GM18502 (cell line): ENCODE measurements at regions not wholly inside any gene's neighbourhood (a gene's known extent, or its start where the extent isn't known, plus 50 kb on each side); places are given as distances from the start of the nearest gene placed in this dataset.
"Not testable (repeated sequence)": the region's sequence is repeated elsewhere in the genome, so short reads cannot be mapped to it uniquely, and the experiment has no call there.

Experiments used
- ATAC-seq: cut with Tn5 transposase; IDR thresholded peaks from one replicate; pipeline ENCODE4 v1.9.1; 2021; ENCODE audit warnings: mild to moderate bottlenecking; ENCODE audit not compliant: unreplicated experiment, poor library complexity

DNA sequence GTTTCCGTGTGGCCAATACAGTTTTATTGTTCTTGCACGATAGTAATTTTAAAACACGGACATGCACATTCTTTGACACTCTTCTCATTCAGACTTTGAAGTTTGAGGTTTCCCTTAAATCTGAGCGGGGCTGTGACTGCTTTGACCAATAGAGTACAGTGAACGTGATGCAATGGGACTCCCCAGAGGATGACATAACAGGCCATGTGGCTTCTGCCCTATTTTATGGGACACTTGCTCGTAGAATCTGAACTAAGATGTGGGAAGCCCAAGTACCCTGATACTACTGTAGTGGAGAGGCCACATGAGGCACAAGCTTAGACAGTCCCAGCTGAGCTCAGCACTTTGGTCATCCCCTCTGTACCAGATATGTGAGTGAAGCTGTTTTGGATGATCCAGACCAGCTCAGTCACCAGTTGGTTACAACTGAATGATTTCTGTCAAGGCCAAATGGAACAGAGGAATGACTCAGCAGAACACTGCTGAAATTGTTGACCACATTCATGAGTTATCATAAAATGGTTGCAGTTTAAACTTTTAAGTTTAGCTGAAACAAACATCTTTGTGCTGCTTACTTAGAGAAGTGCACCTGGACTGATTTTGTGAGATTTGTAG, 279.4 kb downstream of the RFPL4B start:
- ATAC-seq = peak; percentile 95

DNA sequence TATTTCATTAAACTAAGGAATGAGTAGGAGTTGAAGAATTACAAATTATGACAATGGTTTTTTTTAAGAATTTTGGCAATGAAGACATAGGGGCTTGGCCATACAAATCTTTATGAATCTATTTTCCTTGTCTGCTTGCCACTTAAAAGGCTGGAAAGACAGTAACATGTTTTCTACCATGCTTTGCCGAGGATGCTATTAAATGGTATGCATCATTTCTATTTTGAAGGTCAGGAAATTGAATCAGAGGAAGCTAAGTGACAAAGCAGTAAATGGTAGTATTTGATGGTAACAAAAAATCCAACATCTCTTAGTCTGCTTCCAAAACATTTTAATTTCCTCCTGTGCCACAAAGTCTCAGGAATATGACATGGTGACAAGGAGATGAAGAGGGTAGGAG, 287.2 kb downstream of the RFPL4B start:
- ATAC-seq = no peak

DNA sequence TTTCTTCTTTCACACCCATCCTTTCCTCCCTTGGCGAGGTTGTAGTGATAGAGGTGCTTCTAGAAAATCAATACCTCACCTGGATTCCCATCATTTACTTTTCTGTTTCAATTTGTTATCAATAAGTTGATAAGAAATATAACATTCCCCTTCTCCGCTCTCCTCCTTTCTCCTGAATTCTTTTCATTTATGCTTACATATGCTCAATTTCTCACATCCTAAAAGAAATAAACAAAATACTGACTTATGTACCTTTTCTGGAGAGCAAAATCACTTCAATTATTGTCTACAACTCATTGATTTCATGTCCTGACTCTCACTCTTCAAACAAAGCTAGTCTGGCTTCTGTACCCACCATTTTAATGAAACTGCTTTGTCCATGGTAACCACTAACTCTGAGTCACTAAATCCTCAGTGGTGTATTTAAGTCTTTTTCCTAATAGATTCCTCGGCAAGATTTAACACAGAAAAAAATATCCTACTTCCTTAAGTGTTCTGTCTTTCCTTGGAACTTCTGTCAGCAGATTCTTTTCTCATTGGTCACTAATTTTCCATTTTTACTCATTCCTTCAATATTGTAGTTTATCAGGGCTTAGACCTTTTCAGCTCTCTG, 289.6 kb downstream of the RFPL4B start:
- no peak for ATAC-seq

DNA sequence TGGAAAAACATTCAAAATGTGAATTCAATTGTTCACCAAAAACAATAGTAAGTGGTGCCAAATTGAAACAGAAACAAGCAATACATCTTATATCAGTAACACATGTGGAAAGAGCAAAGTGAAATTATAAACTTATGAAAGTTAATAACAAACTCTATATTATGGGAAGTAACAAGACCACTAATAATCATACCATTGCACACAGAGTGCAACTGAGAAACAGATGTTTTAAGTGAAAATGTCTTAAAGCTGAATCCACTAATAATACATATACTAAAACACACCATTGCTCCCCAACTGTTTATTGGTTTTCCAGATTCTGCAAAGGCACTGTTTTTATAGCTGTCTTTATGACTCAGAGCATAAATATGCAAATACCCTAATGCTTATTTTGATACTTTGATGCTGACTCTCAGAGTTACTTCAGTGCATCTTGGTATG, 292.3 kb downstream of the RFPL4B start:
- no peak for ATAC-seq

DNA sequence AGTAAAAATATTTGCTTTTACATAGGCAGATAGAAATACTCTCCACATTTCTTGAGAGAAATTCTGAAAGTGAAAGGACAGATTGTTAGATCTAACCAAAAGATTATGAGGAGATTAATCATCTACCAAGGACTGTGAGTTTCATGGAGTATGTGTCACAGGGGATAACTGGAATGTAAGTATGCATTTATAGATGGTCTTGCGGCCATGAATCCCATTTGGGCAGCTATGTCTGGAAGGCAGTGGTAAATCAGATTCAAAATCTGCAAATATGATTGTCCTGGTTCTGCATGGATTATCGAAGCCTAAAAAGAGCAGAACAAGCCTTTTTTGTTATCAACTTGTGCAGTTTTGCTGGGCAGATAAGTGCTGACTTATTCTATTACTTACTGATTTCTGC, 293.8 kb downstream of the RFPL4B start:
- no peak for ATAC-seq

DNA sequence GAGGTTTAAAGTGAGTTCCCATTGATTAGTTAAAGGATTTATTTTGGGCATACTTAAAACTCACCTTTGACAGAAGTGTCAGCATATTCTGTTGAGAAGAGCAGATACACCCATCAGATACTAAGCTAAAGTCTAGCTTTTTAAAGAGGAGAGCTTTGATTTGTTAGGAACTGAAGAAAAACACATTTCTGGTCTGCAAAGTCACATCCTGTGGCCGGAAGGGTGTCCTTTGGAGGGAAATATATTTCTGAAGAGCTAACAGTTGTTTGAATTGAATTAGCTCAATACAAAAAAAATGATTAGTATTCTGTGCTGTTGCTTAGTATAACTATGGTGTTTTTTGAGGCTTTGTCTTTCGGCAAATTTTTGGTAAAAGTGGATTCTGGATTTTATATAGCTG, 302.7 kb downstream of the RFPL4B start:
- ATAC-seq = no peak

DNA sequence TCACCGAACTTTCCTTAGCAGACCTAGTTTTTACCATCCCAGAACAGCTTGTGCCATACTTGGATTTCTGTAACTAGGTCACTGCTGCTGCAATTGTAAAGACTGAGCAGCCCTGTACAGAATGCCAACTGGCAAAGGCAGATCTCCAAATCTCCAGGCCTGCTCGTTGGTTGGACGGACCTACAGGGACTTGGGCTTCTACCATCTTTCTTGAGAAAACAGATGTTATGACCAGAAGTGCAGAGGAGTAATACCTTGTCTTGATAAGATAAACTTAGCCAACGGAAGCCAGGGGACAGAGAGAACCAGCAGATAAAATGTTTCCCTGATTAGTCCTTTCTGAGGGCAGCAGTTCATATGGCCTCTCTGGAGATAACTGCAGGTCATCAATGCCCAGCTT, 304.1 kb downstream of the RFPL4B start:
- no peak for ATAC-seq

DNA sequence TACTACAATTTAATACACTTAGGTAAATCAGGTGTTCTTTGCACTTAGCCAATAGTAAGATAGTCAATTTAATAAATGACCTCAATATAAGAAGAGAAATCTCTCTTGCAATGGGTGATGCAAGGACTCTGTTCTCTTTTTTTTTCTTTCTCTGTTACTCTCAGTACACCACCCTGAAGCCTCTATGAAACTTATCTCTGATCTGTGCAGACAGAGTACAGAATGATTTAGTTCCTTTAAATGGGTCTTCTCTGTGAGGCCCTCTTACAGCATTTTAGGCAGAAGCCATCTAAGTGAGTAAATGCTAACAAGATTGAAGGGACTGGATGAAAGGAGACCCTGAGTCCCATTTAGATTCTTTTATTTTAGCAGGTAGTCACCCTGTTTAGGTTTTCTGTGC, 312.8 kb downstream of the RFPL4B start:
- ATAC-seq = no peak

DNA sequence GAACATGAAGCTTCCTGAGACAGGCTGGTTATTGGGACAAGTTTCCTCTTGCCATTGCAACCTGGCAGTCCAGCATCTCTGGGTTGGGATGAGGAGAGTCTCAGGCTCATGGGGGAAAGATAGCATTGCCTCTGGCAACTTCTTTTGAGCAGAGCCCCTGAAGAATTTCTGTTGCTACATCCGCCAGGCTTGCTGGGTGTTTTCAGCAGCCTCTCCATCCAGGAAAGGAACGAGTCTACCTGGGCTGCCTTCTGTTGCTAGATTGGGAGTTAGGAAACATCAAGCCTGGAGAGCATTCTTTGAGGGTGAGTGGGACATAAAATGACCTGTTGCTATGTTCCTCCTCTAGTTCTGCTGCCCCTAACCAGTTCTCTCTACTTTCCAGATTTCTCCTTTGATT, 313.5 kb downstream of the RFPL4B start:
- no peak for ATAC-seq

DNA sequence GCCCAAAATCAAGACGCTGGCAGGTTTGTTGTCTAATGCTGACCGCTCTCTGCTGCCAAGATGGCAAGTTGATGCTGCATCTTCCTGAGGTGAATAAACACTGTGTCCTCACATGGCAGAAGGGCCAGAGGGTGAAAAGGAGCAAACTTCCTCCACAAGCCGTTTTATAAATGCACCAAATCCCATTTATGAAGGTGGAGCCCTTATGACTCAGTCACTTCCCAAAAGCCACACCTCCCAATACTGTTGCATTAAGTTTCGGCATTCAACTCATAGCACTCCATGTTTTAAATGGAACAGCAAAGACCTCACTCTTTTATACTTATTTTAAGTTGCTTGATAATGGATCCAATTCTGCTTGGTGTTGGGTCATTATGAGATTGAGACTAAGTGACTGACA, 316.6 kb downstream of the RFPL4B start:
- ATAC-seq = no peak

DNA sequence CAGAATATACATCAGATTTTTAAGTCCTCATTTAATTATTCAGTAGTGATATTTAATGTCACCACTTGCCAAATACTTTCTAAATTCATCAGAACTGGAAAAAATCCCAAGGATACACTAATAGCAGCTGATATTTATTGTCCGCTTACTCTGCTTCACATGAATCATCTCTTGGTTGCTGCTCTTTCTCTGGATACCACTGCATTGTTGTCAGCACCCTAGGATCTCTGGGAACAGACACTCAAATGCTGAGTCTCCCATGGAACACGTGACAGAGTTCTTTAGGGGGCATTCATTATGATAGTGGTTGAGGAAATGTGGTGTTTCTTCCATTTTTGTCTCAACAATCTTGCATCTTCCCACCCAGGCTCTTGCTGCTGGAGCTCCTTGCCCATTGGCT, 318.0 kb downstream of the RFPL4B start:
- no peak for ATAC-seq

DNA sequence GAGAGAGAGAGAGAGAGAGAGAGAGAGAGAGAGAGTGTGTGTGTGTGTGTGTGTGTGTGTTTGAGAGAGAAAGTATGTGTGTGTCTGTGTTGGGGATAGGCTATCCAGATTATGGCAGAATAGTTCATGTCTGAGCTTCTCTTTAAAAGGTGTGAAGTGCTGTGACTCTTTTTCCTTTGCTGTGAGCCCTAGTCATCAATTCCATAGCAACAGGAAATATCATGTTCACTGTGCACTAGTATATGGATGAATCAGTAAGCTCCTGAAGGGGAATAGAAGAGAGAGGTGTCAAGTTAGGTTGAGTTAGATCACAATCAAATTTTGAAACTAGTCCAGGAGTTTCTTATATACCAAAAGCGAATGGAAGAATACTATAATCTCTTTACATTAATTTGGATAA, 318.7 kb downstream of the RFPL4B start:
- ATAC-seq = no peak

DNA sequence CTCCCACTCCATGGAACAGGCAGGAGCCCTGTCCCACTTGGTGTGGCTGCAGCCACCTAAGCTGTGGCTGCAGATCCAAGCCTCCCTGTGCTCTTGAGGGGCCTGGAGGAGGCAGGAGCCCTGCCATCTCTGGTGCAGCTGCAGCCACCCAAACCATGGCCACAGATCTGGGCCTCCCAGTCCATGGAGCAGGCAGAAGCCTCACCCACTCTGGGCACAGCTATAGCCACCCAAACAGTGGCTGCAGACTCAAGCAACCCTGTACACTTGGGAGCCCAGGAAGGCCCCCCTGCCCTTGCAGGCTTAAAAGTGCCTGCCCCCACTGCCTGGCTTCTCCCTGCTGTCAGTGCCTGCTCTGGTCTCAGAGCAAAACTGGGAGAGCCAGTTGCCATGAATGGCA, 320.3 kb downstream of the RFPL4B start:
- ATAC-seq = no peak

DNA sequence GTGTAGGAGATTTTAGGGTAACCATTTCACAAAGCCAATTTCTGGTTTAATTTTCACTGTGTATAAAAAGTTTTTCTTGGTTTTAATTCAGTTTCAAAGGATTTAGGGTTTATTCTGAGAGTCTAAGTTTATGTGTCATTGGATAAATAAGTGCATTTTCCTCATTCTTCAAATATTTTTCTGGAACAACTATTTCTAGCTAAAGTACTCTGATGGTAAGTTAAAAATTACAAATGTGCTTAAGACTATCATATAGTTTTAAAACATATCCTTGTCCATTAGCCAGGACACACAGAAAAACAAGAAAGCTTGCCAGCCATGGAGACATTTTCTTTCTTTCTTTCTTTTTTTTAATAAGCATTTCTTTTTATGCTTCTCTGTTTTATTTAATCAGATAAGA, 333.0 kb downstream of the RFPL4B start:
- no peak for ATAC-seq

DNA sequence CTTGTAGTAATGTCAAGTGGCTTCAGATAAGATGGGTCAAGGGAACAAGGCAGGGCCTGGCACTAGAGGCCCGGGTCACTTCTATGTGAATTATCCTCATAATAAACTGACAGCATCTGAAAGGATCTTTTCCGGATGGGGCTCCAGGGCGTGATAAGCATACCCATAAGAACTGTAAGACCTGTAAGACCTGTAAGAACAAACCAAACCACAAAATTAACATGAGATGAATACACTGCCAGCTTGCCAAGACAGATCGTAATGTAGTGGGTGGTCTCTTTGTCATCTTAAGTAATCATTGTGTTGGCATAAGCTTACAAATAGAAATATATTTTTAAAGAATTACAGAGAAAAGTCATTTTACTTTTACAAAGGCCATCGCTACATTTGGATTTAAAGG, 334.9 kb downstream of the RFPL4B start:
- no peak for ATAC-seq

DNA sequence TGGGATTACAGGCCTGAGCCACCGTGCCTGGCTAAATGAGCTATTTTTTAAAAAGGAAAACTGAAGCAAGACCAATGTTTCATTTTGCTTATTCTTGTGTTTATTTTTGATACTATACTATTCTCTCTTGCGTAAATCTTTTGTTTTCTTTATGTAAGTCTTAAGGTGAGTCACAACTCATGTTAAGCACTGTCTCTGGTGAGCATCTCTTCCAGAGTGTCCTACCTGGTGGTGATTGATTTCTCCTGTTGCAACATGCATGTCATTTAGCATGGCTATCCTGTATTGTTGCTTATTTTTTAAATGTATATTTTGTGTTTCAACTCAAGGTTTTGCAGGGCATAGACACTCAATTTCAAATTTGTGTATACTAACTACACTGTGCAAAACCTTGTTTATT, 336.0 kb downstream of the RFPL4B start:
- no peak for ATAC-seq

DNA sequence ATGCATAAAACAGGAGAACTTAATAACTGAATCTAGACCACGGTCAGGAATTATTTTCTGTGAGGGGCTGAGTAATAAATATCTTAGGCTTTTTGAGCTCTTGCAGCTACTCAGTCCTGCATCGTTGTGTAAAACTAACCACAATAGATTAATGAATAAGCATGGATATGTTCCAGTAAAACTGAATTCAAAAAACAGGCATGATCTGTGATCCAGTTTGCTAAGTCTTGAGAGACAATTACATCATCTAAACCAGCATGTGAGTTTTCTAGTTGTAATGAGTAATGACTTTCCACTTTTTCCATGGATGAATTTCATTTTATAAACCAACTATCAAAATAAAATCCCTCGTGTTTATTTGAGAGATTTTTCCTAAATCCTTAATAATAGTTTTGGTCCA, 336.8 kb downstream of the RFPL4B start:
- ATAC-seq = no peak

DNA sequence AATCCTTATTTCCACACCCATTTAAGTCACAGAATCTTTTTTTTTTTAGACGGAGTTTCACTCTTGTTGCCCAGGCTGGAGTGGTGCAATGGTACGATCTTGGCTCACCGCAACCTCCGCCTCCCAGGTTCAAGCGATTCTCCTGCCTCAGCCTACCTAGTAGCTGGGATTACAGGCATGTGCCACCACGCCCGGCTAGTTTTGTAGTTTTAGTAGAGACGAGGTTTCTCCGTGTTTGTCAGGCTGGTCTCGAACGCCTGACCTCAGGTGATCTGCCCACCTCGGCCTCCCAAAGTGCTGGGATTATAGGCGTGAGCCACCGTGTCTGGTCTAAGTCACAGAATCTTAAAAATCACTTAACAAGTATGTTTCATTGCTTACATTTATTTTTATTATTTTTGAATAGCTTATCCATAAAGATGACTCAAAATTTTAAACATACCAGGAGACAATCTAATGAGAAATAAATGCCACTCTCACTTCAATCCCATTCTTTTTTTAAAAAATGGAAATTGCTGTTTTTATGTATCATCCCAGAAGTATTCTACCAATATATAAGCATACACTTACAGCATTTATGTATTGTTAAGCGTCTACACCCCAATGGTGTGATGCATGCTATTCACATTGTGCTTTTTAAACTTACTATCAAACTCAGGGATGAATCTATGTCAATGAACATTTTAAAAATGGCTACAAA, 338.5 kb downstream of the RFPL4B start:
- ATAC-seq = not testable (repeated sequence)

DNA sequence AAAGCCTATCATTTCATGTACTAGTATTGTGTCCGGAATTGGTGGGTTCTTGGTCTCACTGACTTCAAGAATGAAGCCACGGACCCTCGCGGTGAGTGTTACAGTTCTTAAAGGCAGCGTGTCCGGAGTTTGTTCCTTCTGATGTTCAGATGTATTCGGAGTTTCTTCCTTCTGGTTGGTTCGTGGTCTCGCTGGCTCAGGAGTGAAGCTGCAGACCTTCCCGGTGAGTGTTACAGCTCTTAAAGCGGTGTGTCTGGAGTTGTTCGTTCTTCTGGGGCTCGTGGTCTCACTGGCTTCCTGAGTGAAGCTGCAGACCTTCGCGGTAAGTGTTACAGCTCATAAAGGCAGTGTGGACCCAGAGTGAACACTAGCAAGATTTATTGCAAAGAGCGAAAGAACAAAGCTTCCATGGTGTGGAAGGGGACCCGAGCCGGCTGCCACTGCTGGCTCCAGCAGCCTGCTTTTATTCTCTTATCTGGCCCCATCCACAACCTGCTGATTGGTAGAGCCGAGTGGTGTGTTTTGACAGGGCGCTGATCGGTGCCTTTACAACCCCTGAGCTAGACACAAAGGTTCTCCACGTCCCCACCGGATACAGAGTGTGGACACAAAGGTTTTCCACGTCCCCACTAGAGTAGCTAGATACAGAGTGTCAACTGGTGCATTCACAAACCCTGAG, 341.5 kb downstream of the RFPL4B start:
- ATAC-seq = not testable (repeated sequence)

DNA sequence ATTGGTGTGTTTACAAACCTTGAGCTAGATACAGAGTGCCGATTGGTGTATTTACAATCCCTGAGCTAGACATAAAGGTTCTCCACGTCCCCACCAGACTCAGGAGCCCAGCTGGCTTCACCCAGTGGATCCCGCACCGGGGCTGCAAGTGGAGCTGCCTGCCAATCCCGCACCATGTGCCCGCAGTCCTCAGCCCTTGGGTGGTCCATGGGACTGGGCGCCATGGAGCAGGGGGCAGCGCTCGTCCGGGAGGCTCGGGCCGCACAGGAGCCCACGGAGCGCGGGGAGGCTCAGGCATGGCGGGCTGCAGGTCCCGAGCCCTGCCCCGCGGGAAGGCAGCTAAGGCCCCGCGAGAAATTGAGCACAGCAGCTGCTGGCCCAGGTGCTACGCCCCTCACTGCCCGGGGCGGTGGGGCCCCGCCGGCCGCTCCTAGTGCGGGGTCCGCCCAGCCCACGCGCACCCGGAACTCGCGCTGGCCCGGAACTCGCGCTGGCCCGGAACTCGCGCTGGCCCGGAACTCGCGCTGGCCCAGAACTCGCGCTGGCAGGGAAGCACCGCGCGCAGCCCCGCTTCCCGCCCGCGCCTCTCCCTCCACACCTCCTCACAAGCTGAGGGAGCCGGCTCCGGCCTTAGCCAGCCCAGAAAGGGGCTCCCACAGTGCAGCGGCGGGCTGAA, 342.2 kb downstream of the RFPL4B start:
- ATAC-seq = not testable (repeated sequence)
